CD14-positive monocyte (primary cell): ENCODE measurements at regions not wholly inside any gene's neighbourhood (a gene's known extent, or its start where the extent isn't known, plus 50 kb on each side); places are given as distances from the start of the nearest gene placed in this dataset.

ENCODE experiments used
- DNase-seq, 3 donors: peaks; one replicate each; pipeline ENCODE4 v3.0.0-alpha.2; 2011 to 2022
- H2AFZ ChIP-seq: 2 replicates; pipeline ENCODE4 v1.6.0; 2012; ENCODE audit warnings: mild to moderate bottlenecking, low read depth, low read length, inconsistent platforms; ENCODE audit not compliant: insufficient read depth, poor library complexity, severe bottlenecking
- H3K27ac ChIP-seq, 2 donors: 1 replicate in 1 of 2; 2 replicates in 1 of 2; pipeline ENCODE4 v1.5.1; 2012 to 2013; ENCODE audit warnings: low read length in 2 of 2, control low read depth in 1 of 2, inconsistent platforms in 1 of 2, low read depth in 1 of 2, mild to moderate bottlenecking in 1 of 2
- H3K27me3 ChIP-seq, 2 donors: one replicate each; pipeline versions ENCODE4 v1.6.0 to v1.6.1; 2011 to 2013; ENCODE audit warnings: low read length in 2 of 2; ENCODE audit not compliant: control insufficient read depth in 2 of 2, insufficient read depth in 2 of 2
- H3K36me3 ChIP-seq, 2 donors: replicated peaks in 1 of 2; 1 replicate in 1 of 2; 2 replicates in 1 of 2; pipeline versions ENCODE4 v1.5.1 to v1.6.1; 2012 to 2013; ENCODE audit warnings: low read length in 2 of 2, control low read depth in 1 of 2, inconsistent platforms in 1 of 2, mild to moderate bottlenecking in 1 of 2; ENCODE audit not compliant: insufficient read depth in 2 of 2, control insufficient read depth in 1 of 2
- H3K4me1 ChIP-seq, 2 donors: 1 replicate in 1 of 2; 2 replicates in 1 of 2; pipeline versions ENCODE4 v1.5.1 to v1.6.1; 2012 to 2013; ENCODE audit warnings: low read length in 2 of 2, control low read depth in 1 of 2, inconsistent platforms in 1 of 2, mild to moderate bottlenecking in 1 of 2, moderate library complexity in 1 of 2; ENCODE audit not compliant: insufficient read depth in 2 of 2, control insufficient read depth in 1 of 2
- H3K4me2 ChIP-seq: replicated peaks from 2 replicates; pipeline ENCODE3; 2012; ENCODE audit warnings: low read length, moderate library complexity, mild to moderate bottlenecking; ENCODE audit not compliant: poor library complexity, severe bottlenecking; ENCODE audit errors: extremely low read depth
- H3K4me3 ChIP-seq, 3 experiments: fragments of 200-600 bp in 1 of 3; sonication (generic) in 1 of 3; replicated peaks in 1 of 3; 1 replicate in 2 of 3; 2 replicates in 1 of 3; pipeline ENCODE4 v1.5.1; 2011 to 2013; ENCODE audit warnings: low read length in 3 of 3, mild to moderate bottlenecking in 3 of 3, control low read depth in 2 of 3, low read depth in 2 of 3, inconsistent platforms in 1 of 3, moderate library complexity in 1 of 3
- H3K79me2 ChIP-seq: 2 replicates; pipeline ENCODE4 v1.6.0; 2012; ENCODE audit warnings: mild to moderate bottlenecking, control low read depth, inconsistent platforms, low read length, moderate library complexity; ENCODE audit not compliant: insufficient read depth
- H3K9ac ChIP-seq: 2 replicates; pipeline ENCODE4 v1.6.0; 2017; ENCODE audit warnings: low read length, mild to moderate bottlenecking; ENCODE audit not compliant: insufficient read depth, poor library complexity, severe bottlenecking
- H3K9me3 ChIP-seq, 2 donors: replicated peaks in 1 of 2; 1 replicate in 1 of 2; 2 replicates in 1 of 2; pipeline versions ENCODE4 v1.5.1 to v1.6.1; 2012 to 2013; ENCODE audit warnings: low read length in 2 of 2, control low read depth in 1 of 2; ENCODE audit not compliant: control insufficient read depth in 1 of 2, insufficient read depth in 1 of 2
- H4K20me1 ChIP-seq: 2 replicates; pipeline ENCODE4 v1.6.0; 2012; ENCODE audit warnings: mild to moderate bottlenecking, low read length, control low read depth, moderate library complexity; ENCODE audit not compliant: insufficient read depth
- H3K27ac Mint-ChIP-seq, 7 donors: one replicate each; pipeline ENCODE4 v1.8.0; 2020; ENCODE audit warnings: mild to moderate bottlenecking in 7 of 7, mixed read lengths in 7 of 7, moderate library complexity in 6 of 7, inconsistent platforms in 2 of 7
- H3K27me3 Mint-ChIP-seq, 3 donors: one replicate each; pipeline ENCODE4 v1.8.0; 2021 to 2022; ENCODE audit warnings: low read depth in 3 of 3, mild to moderate bottlenecking in 3 of 3, mixed read lengths in 3 of 3, moderate library complexity in 3 of 3, inconsistent platforms in 1 of 3
- H3K36me3 Mint-ChIP-seq, 2 donors: one replicate each; pipeline ENCODE4 v1.8.0; 2020; ENCODE audit warnings: mixed read lengths in 2 of 2, inconsistent platforms in 1 of 2, mild to moderate bottlenecking in 1 of 2
- H3K4me1 Mint-ChIP-seq: one replicate; pipeline ENCODE4 v1.8.0; 2020; ENCODE audit warnings: mild to moderate bottlenecking, mixed read lengths
- H3K4me3 Mint-ChIP-seq, 2 donors: one replicate each; pipeline ENCODE4 v1.8.0; 2020; ENCODE audit warnings: mild to moderate bottlenecking in 2 of 2, mixed read lengths in 2 of 2, moderate library complexity in 1 of 2
- H3K9me3 Mint-ChIP-seq, 7 donors: one replicate each; pipeline ENCODE4 v1.8.0; 2020 to 2022; ENCODE audit warnings: mixed read lengths in 7 of 7, mild to moderate bottlenecking in 6 of 7, moderate library complexity in 6 of 7, inconsistent platforms in 2 of 7
- WGBS: methylation state at CpG from one replicate; pipeline ENCODE4 v1.1.5; 2013; ENCODE audit warnings: missing lambda C conversion rate; ENCODE audit not compliant: insufficient coverage; 5-methylcytosine and 5-hydroxymethylcytosine counted together
- intact Hi-C, 2 donors: fragments of 100-400 bp; cut with micrococcal nuclease; formaldehyde crosslinking; loops; one replicate each; pipeline versions ENCODE4 v1.15.0 to v1.15.1; 2023
- TF ChIP-seq, protein P1 (sequence below): fragments of 200-600 bp; IDR thresholded peaks from one replicate; pipeline ENCODE4 v1.8.0; 2022; ENCODE audit warnings: antibody characterized with exemption, mild to moderate bottlenecking

DNA sequence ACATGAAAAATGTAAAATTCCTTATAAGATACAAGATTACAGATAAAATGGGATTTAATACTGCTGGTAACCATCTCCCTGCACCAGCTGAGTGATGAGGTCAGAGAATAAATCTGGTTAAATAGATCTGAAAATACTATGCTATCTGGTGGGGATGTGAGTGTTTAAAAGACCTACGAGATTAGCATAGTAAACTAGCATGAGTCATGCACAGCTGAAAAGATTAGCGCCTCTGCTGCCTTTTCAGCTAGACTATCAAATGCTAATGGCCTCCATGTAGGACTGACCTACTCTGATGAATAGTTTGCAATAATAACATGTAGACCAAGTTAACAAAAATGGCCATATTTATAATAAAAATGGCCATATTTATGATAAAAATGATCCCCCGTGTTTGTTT lies 553.3 kb downstream of the C6orf118 start:
- Histone ChIP-seq H2AFZ (no peak overlapping the region), H3K36me3 (no peaks in the 10 kb centered on the region), H4K20me1 (no peaks in the 10 kb centered on the region), H3K27me3 (no peaks in the 10 kb centered on the region), H3K27ac (no peak overlapping the region), H3K9me3 (peaks cover 33 to 35% of the 10 kb centered on the region in 2 donors), H3K9ac (no peak overlapping the region), H3K4me2 (no peak overlapping the region), H3K79me2 (no peaks in the 10 kb centered on the region), H3K4me1 (no peaks in the 10 kb centered on the region), H3K4me3 (no peak overlapping the region)
- Mint-ChIP-seq H3K9me3 (peaks cover 0 to 29% (median 9%) of the 10 kb centered on the region in 7 donors), H3K27me3 (no peaks in the 10 kb centered on the region), H3K27ac (no peak overlapping the region), H3K36me3 (no peaks in the 10 kb centered on the region), H3K4me3 (no peak overlapping the region), H3K4me1 (no peaks in the 10 kb centered on the region)
- TF ChIP-seq, protein P1, sequence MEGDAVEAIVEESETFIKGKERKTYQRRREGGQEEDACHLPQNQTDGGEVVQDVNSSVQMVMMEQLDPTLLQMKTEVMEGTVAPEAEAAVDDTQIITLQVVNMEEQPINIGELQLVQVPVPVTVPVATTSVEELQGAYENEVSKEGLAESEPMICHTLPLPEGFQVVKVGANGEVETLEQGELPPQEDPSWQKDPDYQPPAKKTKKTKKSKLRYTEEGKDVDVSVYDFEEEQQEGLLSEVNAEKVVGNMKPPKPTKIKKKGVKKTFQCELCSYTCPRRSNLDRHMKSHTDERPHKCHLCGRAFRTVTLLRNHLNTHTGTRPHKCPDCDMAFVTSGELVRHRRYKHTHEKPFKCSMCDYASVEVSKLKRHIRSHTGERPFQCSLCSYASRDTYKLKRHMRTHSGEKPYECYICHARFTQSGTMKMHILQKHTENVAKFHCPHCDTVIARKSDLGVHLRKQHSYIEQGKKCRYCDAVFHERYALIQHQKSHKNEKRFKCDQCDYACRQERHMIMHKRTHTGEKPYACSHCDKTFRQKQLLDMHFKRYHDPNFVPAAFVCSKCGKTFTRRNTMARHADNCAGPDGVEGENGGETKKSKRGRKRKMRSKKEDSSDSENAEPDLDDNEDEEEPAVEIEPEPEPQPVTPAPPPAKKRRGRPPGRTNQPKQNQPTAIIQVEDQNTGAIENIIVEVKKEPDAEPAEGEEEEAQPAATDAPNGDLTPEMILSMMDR: no peak
- DNase-seq: no peak
- no CpG with 5 or more reads among the region's 3 CpGs for WGBS
- intact Hi-C loops: no loop called here

DNA sequence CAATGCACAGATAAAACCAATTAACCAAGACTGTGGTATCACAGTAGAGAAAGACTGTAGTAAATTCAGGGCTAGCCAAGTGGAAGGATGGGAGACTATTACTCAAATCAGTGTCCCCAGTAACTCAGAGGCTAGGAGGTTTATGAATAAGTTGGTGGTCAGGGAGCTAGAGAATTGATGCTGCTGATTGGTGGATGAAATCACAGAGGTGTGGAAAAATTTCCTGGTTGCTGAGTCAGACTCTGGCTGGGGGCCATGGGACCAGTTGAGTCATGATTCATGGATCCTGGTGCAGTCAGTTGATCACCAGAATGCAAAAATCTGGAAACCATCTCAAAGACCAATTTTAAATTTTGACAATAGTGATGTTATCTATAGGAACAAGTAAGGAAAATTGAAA lies 555.9 kb downstream of the C6orf118 start:
- TF ChIP-seq, protein P1: no peak
- no peak overlapping the region for H3K27ac Mint-ChIP-seq
- H3K27me3 Mint-ChIP-seq: no peaks in the 10 kb centered on the region
- H3K4me3 Mint-ChIP-seq: no peak overlapping the region
- Histone ChIP-seq H3K9me3 (peaks cover 36 to 40% of the 10 kb centered on the region in 2 donors), H3K4me3 (no peak overlapping the region), H3K27me3 (no peaks in the 10 kb centered on the region), H3K9ac (no peak overlapping the region), H3K27ac (no peak overlapping the region), H3K36me3 (no peaks in the 10 kb centered on the region), H3K4me1 (no peaks in the 10 kb centered on the region), H3K4me2 (no peak overlapping the region), H2AFZ (no peak overlapping the region), H3K79me2 (no peaks in the 10 kb centered on the region), H4K20me1 (no peaks in the 10 kb centered on the region)
- H3K36me3 Mint-ChIP-seq: no peaks in the 10 kb centered on the region
- DNase-seq: no peak
- no peaks in the 10 kb centered on the region for H3K4me1 Mint-ChIP-seq
- intact Hi-C loops: no loop called here
- H3K9me3 Mint-ChIP-seq: peaks cover 6 to 28% (median 11%) of the 10 kb centered on the region in 7 donors
